ENCODE measurements at regions not wholly inside any gene's neighbourhood (a gene's known extent, or its start where the extent isn't known, plus 50 kb on each side); places are given as distances from the start of the nearest gene placed in this dataset.

GRCh38 chr19:30682999-30683536, 310.9 kb downstream of the ZNF536 start:
- TF ChIP-seq CTCF (IDR thresholded peaks at IDR 0.05) = peak; percentile 96

GRCh38 chr19:30682146-30682998, 310.2 kb downstream of the ZNF536 start:
- no peak for TF ChIP-seq CTCF (IDR thresholded peaks at IDR 0.05)

- no peak for TF ChIP-seq CTCF (IDR thresholded peaks at IDR 0.05)
Measured at GRCh38 chr19:30681162-30682100, 309.2 kb downstream of the ZNF536 start.

GRCh38 chr19:30679789-30680188, 307.6 kb downstream of the ZNF536 start:
- TF ChIP-seq CTCF (IDR thresholded peaks at IDR 0.05) = no peak

- no peak for TF ChIP-seq CTCF (IDR thresholded peaks at IDR 0.05)
Measured at GRCh38 chr19:30679153-30679702, 307.0 kb downstream of the ZNF536 start.

GRCh38 chr19:30678168-30678567, 306.0 kb downstream of the ZNF536 start:
- no peak for TF ChIP-seq CTCF (IDR thresholded peaks at IDR 0.05)

GRCh38 chr19:30677702-30678101, 305.5 kb downstream of the ZNF536 start:
- no peak for TF ChIP-seq CTCF (IDR thresholded peaks at IDR 0.05)
